HG02981 (cell line): ENCODE measurements at regions not wholly inside any gene's neighbourhood (a gene's known extent, or its start where the extent isn't known, plus 50 kb on each side); places are given as distances from the start of the nearest gene placed in this dataset.

ENCODE experiments used
- ATAC-seq: cut with Tn5 transposase; IDR thresholded peaks from one replicate; pipeline ENCODE4 v1.9.1; 2021; ENCODE audit warnings: mild to moderate bottlenecking, moderate library complexity; ENCODE audit not compliant: unreplicated experiment

GRCh38 chrX:40325161-40325560 is 227.4 kb upstream of the BCOR start:
- no peak for ATAC-seq

GRCh38 chrX:40323977-40324376 is 226.2 kb upstream of the BCOR start:
- no peak for ATAC-seq

GRCh38 chrX:40320819-40321218 is 223.1 kb upstream of the BCOR start:
- no peak for ATAC-seq

- no peak for ATAC-seq
Measured at GRCh38 chrX:40318801-40319200, 221.0 kb upstream of the BCOR start.

- ATAC-seq, result no peak
Measured at GRCh38 chrX:40318076-40318475, 220.3 kb upstream of the BCOR start.

- no peak for ATAC-seq
Measured at GRCh38 chrX:40316502-40316901, 218.7 kb upstream of the BCOR start.

GRCh38 chrX:40314070-40314469 is 216.3 kb upstream of the BCOR start:
- no peak for ATAC-seq

GRCh38 chrX:40313269-40313668 is 215.5 kb upstream of the BCOR start:
- ATAC-seq, result no peak

GRCh38 chrX:40310447-40310846 is 212.7 kb upstream of the BCOR start:
- ATAC-seq, result no peak

- no peak for ATAC-seq
Measured at GRCh38 chrX:40310016-40310415, 212.3 kb upstream of the BCOR start.

- no peak for ATAC-seq
Measured at GRCh38 chrX:40307871-40308270, 210.1 kb upstream of the BCOR start.

GRCh38 chrX:40304115-40304514 is 206.4 kb upstream of the BCOR start:
- no peak for ATAC-seq

GRCh38 chrX:40303256-40304077 is 205.7 kb upstream of the BCOR start:
- ATAC-seq, result no peak

GRCh38 chrX:40300286-40300890 is 202.6 kb upstream of the BCOR start:
- no peak for ATAC-seq

GRCh38 chrX:40299641-40300046 is 201.9 kb upstream of the BCOR start:
- no peak for ATAC-seq

- ATAC-seq, result no peak
Measured at GRCh38 chrX:40298572-40299479, 201.1 kb upstream of the BCOR start.

GRCh38 chrX:40298069-40298468 is 200.3 kb upstream of the BCOR start:
- no peak for ATAC-seq

- no peak for ATAC-seq
Measured at GRCh38 chrX:40291553-40291952, 193.8 kb upstream of the BCOR start.

GRCh38 chrX:40290517-40290916 is 192.8 kb upstream of the BCOR start:
- no peak for ATAC-seq

GRCh38 chrX:40285876-40286275 is 188.1 kb upstream of the BCOR start:
- no peak for ATAC-seq

- ATAC-seq, result no peak
Measured at GRCh38 chrX:40284852-40285251, 187.1 kb upstream of the BCOR start.

GRCh38 chrX:40283981-40284380 is 186.2 kb upstream of the BCOR start:
- no peak for ATAC-seq
